GM06990 (cell line): ENCODE measurements at regions not wholly inside any gene's neighbourhood (a gene's known extent, or its start where the extent isn't known, plus 50 kb on each side); places are given as distances from the start of the nearest gene placed in this dataset.

Experiments
- DNase-seq: peaks from one replicate; pipeline ENCODE4 v3.0.0-alpha.2; 2011; ENCODE audit not compliant: insufficient read length; ENCODE audit errors: extremely low read depth
- H3K27me3 ChIP-seq: replicated peaks from 2 replicates; pipeline ENCODE4 v1.6.0; 2011; ENCODE audit warnings: low read length; ENCODE audit not compliant: control insufficient read depth, insufficient read depth
- H3K36me3 ChIP-seq: 2 replicates; pipeline ENCODE4 v1.5.1; 2011; ENCODE audit warnings: low read length; ENCODE audit not compliant: control insufficient read depth, insufficient read depth
- H3K4me3 ChIP-seq: replicated peaks from 2 replicates; pipeline ENCODE4 v1.5.1; 2011; ENCODE audit warnings: low read depth, mild to moderate bottlenecking, control low read depth, low read length
- CTCF ChIP-seq: IDR thresholded peaks from 2 replicates; pipeline ENCODE4 v1.5.1; 2011; ENCODE audit warnings: low read length, control low read depth, mild to moderate bottlenecking, inconsistent platforms; ENCODE audit not compliant: insufficient read depth, poor library complexity, severe bottlenecking

GRCh38 chr12:124231980-124232653 lies 62.8 kb upstream of the RFLNA start:
- H3K4me3 ChIP-seq = no peak overlapping the region
- no peaks in the 10 kb centered on the region for H3K36me3 ChIP-seq
- H3K27me3 ChIP-seq = no peaks in the 10 kb centered on the region; the same call in 1 of the 2 replicates
- no peak for TF ChIP-seq CTCF
- no peak for DNase-seq

- no peak for TF ChIP-seq CTCF
- Histone ChIP-seq H3K27me3 (no peaks in the 10 kb centered on the region), H3K36me3 (no peaks in the 10 kb centered on the region), H3K4me3 (no peak overlapping the region)
- no peak for DNase-seq
These were observed 62.3 kb upstream of the RFLNA start for GRCh38 chr12:124232654-124232987.

- no peak for TF ChIP-seq CTCF
- DNase-seq = no peak
- no peak overlapping the region for H3K4me3 ChIP-seq
These were observed 61.7 kb upstream of the RFLNA start for GRCh38 chr12:124233041-124233796.

GRCh38 chr12:124233846-124234640 lies 60.9 kb upstream of the RFLNA start:
- no peak for DNase-seq
- TF ChIP-seq CTCF = no peak
- Histone ChIP-seq H3K27me3 (no peaks in the 10 kb centered on the region), H3K4me3 (no peak overlapping the region), H3K36me3 (no peaks in the 10 kb centered on the region)

More at GRCh38 chr12:124233041-124233796, 61.7 kb upstream of the RFLNA start:
- no peaks in the 10 kb centered on the region for H3K36me3 ChIP-seq
- no peaks in the 10 kb centered on the region for H3K27me3 ChIP-seq

GRCh38 chr12:124236625-124237031 lies 58.3 kb upstream of the RFLNA start:
- no peaks in the 10 kb centered on the region for H3K27me3 ChIP-seq
- H3K36me3 ChIP-seq = no peaks in the 10 kb centered on the region
- no peak for DNase-seq
- no peak for TF ChIP-seq CTCF
- H3K4me3 ChIP-seq = no peak overlapping the region
